Keratinocyte (primary cell): ENCODE measurements at regions not wholly inside any gene's neighbourhood (a gene's known extent, or its start where the extent isn't known, plus 50 kb on each side); places are given as distances from the start of the nearest gene placed in this dataset.

Experiments used
- DNase-seq: peaks from one replicate; pipeline ENCODE4 v3.0.0-alpha.2; 2011; ENCODE audit warnings: low read depth, missing footprints, low spot score
- FAIRE-seq: peaks from 2 replicates; lab custom pipeline; 2011; peaks lifted over from hg19 to GRCh38; lab: Jason Lieb, UNC
- H2AFZ ChIP-seq: 2 replicates; pipeline ENCODE4 v1.6.0; 2012; ENCODE audit warnings: low read length, control low read depth, inconsistent platforms; ENCODE audit not compliant: control insufficient read depth
- H3K27ac ChIP-seq: 2 replicates; pipeline ENCODE4 v1.5.1; 2011; ENCODE audit warnings: low read length; ENCODE audit not compliant: control insufficient read depth, insufficient read depth
- H3K27me3 ChIP-seq: 3 replicates; pipeline ENCODE4 v1.6.0; 2011; ENCODE audit warnings: low read length; ENCODE audit not compliant: control insufficient read depth, insufficient read depth; ENCODE audit errors: extremely low read depth
- H3K36me3 ChIP-seq, 2 experiments: 2 replicates in 1 of 2; 3 replicates in 1 of 2; pipeline ENCODE4 v1.5.1; 2011; ENCODE audit warnings: low read length in 2 of 2, mild to moderate bottlenecking in 1 of 2; ENCODE audit not compliant: control insufficient read depth in 2 of 2, insufficient read depth in 2 of 2; ENCODE audit errors: extremely low read depth in 1 of 2
- H3K4me1 ChIP-seq: 3 replicates; pipeline ENCODE4 v1.5.1; 2011; ENCODE audit warnings: low read length; ENCODE audit not compliant: control insufficient read depth, insufficient read depth; ENCODE audit errors: extremely low read depth
- H3K4me2 ChIP-seq: 3 replicates; pipeline ENCODE4 v1.6.0; 2011; ENCODE audit warnings: low read depth, low read length; ENCODE audit not compliant: control insufficient read depth, insufficient read depth; ENCODE audit errors: extremely low read depth
- H3K4me3 ChIP-seq, 3 experiments: fragments of 200-600 bp in 1 of 3; sonication (generic) in 1 of 3; 2 replicates in 2 of 3; 3 replicates in 1 of 3; pipeline ENCODE4 v1.5.1; 2011 to 2016; ENCODE audit warnings: low read length in 3 of 3, mild to moderate bottlenecking in 3 of 3, control low read depth in 2 of 3, inconsistent platforms in 1 of 3, low read depth in 1 of 3, mixed read lengths in 1 of 3, mixed run types in 1 of 3, moderate library complexity in 1 of 3; ENCODE audit not compliant: control insufficient read depth in 2 of 3, insufficient read depth in 2 of 3; ENCODE audit errors: extremely low read depth in 1 of 3
- H3K79me2 ChIP-seq: 2 replicates; pipeline ENCODE4 v1.6.0; 2012; ENCODE audit warnings: low read length; ENCODE audit not compliant: control insufficient read depth, insufficient read depth
- H3K9ac ChIP-seq: 3 replicates; pipeline ENCODE4 v1.6.0; 2011; ENCODE audit warnings: low read length; ENCODE audit not compliant: control insufficient read depth, insufficient read depth; ENCODE audit errors: extremely low read depth
- H3K9me1 ChIP-seq: 3 replicates; pipeline ENCODE4 v1.6.0; 2011; ENCODE audit warnings: low read length; ENCODE audit not compliant: control insufficient read depth, insufficient read depth; ENCODE audit errors: extremely low read depth
- H3K9me3 ChIP-seq: 2 replicates; pipeline ENCODE4 v1.5.1; 2012; ENCODE audit warnings: low read depth, low read length; ENCODE audit not compliant: control insufficient read depth
- H4K20me1 ChIP-seq: 3 replicates; pipeline ENCODE4 v1.6.0; 2011; ENCODE audit warnings: low read length; ENCODE audit not compliant: control insufficient read depth, insufficient read depth; ENCODE audit errors: extremely low read depth
- CTCF ChIP-seq, 3 experiments: IDR thresholded peaks in 1 of 3; conservative IDR thresholded peaks in 1 of 3; optimal IDR thresholded peaks in 1 of 3; 2 replicates in 2 of 3; 3 replicates in 1 of 3; pipeline versions ENCODE3 to v1.5.1; 2011; ENCODE audit warnings: low read length in 3 of 3, mild to moderate bottlenecking in 3 of 3, moderate library complexity in 2 of 3, control low read depth in 1 of 3, inconsistent platforms in 1 of 3; ENCODE audit not compliant: insufficient read depth in 2 of 3; ENCODE audit errors: extremely low read depth in 1 of 3
- EZH2 ChIP-seq: IDR thresholded peaks from one replicate; pipeline ENCODE4 v1.6.1; 2012; ENCODE audit warnings: inconsistent platforms, mild to moderate bottlenecking, low read length, moderate library complexity
- dilution Hi-C: fragments of 300-500 bp; cut with MboI; formaldehyde crosslinking; loops from one replicate; pipeline ENCODE4 v1.7.0; 2020; ENCODE audit warnings: low sequenced_read_pairs; ENCODE audit not compliant: extremely low pct_ligation_motif_present

- Histone ChIP-seq H3K9me1 (no peaks in the 10 kb centered on the region), H3K36me3 (no peaks in the 10 kb centered on the region), H4K20me1 (no peaks in the 10 kb centered on the region), H3K4me1 (peaks cover 17% of the 10 kb centered on the region), H3K9ac (no peak overlapping the region), H3K4me2 (no peak overlapping the region), H3K79me2 (no peaks in the 10 kb centered on the region), H3K27ac (no peak overlapping the region), H3K9me3 (no peaks in the 10 kb centered on the region), H3K4me3 (no peak overlapping the region), H2AFZ (no peak overlapping the region), H3K27me3 (peaks cover 2% of the 10 kb centered on the region)
- TF ChIP-seq CTCF (optimal IDR thresholded peaks at IDR 0.05 in 1 of 3, IDR thresholded peaks at IDR 0.05 in 1 of 3, conservative IDR thresholded peaks at IDR 0.05 in 1 of 3; ENCODE audit: extremely low read depth in 1 of 3, insufficient read depth in 2 of 3, low read length in 3 of 3) (no peak), EZH2 (no peak)
- dilution Hi-C loops = no loop called here
- FAIRE-seq = no peak
- DNase-seq = no peak
Observed at GRCh38 chr15:99440551-99441443, 125.0 kb upstream of the MEF2A start.

- no peak for FAIRE-seq
Observed at GRCh38 chr15:99441444-99441800, 124.4 kb upstream of the MEF2A start.

More at GRCh38 chr15:99441444-99441800, 124.4 kb upstream of the MEF2A start:
- no peak overlapping the region for H3K4me2 ChIP-seq
- no peaks in the 10 kb centered on the region for H4K20me1 ChIP-seq
- H3K27me3 ChIP-seq = peaks cover 2% of the 10 kb centered on the region
- no peak overlapping the region for H2AFZ ChIP-seq
- H3K36me3 ChIP-seq = no peaks in the 10 kb centered on the region
- H3K9ac ChIP-seq = no peak overlapping the region
- H3K9me1 ChIP-seq = no peaks in the 10 kb centered on the region
- H3K4me3 ChIP-seq = no peak overlapping the region
- no peak for DNase-seq
- H3K9me3 ChIP-seq = no peaks in the 10 kb centered on the region
- H3K27ac ChIP-seq = no peak overlapping the region
- no peak for TF ChIP-seq EZH2
- no peak for TF ChIP-seq CTCF (optimal IDR thresholded peaks at IDR 0.05 in 1 of 3, IDR thresholded peaks at IDR 0.05 in 1 of 3, conservative IDR thresholded peaks at IDR 0.05 in 1 of 3; ENCODE audit: extremely low read depth in 1 of 3, insufficient read depth in 2 of 3, low read length in 3 of 3)
- dilution Hi-C loops = no loop called here
- H3K79me2 ChIP-seq = no peaks in the 10 kb centered on the region
- H3K4me1 ChIP-seq = peaks cover 15% of the 10 kb centered on the region
